NCI-H146 (cell line): ENCODE measurements at regions not wholly inside any gene's neighbourhood (a gene's known extent, or its start where the extent isn't known, plus 50 kb on each side); places are given as distances from the start of the nearest gene placed in this dataset.

ENCODE experiments used
- DNase-seq: peaks from one replicate; lab custom pipeline; 2025; lab: John Stamatoyannopoulos, UW

DNA sequence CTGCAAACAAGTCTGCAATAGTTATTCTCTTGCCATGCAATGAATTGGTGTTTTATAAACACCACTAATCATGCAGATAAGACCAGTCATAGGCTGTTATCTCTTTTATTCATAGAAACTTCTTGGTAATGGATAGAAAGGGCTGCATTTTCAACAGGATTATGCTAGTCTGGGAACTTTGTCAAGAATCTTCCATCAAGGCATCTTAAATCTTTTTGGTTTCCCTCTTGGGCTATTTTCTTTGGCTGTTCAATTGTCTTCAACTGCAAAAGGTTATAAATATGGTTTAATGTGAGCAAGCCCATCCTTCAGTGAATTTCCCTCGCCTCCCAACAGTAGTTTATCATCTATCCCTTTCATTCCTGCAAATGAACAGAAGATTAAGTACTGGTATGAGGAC, 59.0 kb upstream of the MINAR1 start:
- DNase-seq = no peak

DNA sequence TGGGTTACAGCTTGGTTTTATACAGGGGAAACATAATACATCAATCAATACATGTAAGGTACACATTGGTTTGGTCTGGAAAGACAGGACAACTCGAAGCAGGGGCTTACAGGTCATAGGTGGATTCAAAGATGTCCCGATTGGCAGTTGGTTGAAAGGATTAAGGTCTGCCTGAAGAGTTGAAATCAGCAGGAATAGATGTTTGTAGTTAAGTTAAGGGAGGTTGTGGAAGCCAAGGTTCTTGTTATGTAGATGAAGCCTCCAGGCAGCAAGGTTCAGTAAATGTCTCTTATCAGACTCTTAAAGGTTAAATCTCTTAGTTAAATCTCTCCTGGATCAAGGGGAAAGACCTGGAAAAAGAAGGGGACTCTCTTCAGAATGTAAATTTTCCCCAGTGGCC, 58.4 kb upstream of the MINAR1 start:
- DNase-seq = no peak

DNA sequence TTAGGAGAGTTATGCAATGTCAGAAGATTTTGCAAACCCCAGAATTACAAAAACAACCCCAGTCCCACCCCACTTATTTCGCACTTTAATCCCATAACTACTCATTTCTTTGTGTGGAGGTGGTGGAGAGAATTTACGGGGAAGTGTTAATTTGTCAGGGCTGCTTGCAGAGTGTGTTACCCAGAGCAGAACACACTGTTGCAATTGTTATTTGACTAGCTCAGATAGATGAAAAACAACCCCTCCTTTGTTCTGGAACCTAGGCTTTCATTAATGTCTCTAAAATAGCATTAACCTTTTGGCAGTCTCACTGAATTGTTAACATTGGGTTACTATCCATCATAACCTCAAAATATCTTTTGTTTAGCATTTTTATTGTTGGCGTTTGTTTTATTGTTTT, 55.8 kb upstream of the MINAR1 start:
- no peak for DNase-seq

DNA sequence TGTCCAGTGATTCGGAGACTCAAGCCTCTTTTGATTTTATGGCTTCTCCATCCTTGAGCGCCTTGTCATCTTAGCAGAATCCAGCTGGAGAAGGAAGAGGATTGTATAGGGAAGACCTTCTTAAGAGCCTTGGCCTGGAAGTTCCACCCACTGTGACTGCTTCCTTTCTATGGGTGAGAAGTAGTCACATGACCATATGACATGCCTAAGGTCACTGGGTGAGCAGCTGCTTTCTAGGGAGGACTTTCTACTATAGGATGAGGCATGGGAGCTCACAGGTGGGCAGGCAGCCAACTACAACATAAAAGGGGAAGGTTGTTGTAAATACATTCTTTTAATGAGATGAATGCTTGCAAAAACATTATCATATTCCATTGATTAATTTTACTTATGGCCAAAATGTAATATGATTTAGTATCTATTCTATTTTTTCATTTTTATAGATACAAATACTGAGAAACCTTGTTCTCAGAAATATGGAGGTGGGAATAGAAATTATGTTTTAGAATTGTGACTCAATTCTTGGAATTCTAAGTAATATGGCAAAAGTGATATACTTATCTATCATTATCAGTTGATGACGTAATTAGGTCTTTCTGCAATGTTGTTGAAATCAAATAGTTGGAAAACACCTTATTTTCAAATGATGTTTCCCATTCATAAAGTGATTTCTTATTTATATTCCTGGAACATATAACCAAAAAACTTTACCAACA, 53.6 kb upstream of the MINAR1 start:
- no peak for DNase-seq

DNA sequence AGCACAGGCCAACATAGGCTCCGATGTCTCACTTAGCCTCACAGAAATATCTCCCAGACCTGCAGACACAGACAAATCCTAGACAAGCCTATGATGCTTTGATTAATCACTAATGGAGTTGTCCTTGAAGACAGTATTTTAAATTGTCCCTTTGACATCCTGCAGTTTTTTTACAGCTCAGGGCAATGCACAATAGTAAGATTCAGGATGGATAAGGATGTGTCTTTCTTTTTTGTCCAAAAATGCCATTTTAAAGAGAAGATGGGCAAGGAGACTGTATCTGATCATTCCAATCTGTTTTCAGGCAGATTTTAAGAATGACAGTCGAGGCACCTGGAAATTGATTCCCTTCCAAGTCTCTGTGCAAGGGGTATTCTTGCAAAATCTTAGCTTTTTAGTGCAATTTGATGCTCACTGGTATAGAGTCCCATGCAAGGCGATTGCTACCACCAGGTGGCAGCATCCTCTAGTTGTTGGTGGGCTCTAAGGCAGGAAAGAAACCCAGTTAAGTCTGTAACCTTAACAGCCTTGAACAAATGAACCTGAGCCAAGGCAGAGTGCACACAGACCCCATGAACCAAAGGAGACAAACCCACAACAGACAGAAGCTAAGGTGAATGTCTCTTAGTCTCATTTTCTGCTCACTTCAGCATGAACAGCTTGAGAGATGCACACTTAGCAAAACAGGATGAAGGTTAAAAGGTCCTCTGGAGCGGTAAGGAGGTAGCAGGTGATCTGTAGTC, 51.2 kb upstream of the MINAR1 start:
- peak; percentile 66 for DNase-seq

DNA sequence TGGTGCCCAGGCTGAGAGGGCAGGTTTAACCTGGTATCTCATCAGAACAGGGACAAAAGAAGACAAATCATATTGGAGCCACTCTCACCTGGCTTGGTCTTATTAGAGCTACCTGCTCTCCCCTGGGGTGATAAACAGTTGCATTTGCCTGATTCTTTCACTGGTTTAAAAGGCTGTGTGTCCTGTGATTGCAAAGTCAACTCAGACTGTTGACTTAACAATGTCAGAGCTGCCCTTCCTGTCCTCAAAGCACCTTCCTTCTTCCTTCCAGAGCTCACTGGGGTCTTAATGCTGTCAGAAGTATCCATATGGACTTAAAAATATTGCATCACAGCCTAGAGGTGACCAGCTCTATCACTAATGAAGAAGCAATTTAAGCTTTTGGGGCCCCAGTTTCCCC, 50.5 kb upstream of the MINAR1 start:
- DNase-seq = peak; percentile 84
